A549 (cell line): ENCODE measurements at regions not wholly inside any gene's neighbourhood (a gene's known extent, or its start where the extent isn't known, plus 50 kb on each side); places are given as distances from the start of the nearest gene placed in this dataset.

Experiments used
- CEBPB ChIP-seq, 2 experiments: fragments of >200 bp in 1 of 2; sonication (Bioruptor Twin) in 1 of 2; formaldehyde crosslinking in 1 of 2; IDR thresholded peaks; 2 replicates each; pipeline ENCODE4 v1.6.1; 2012 to 2016
- CTCF ChIP-seq: fragments of >200 bp; sonication (Bioruptor Twin); formaldehyde crosslinking; IDR thresholded peaks from 3 replicates; pipeline ENCODE4 v1.5.1; 2016
- ELK1 ChIP-seq: fragments of 150-350 bp; IDR thresholded peaks from 2 replicates; pipeline ENCODE4 v1.6.1; 2014; ENCODE audit warnings: low read depth, mild to moderate bottlenecking, low read length
- JUNB ChIP-seq: fragments of >200 bp; sonication (Bioruptor Twin); formaldehyde crosslinking; IDR thresholded peaks from 2 replicates; pipeline ENCODE4 v1.6.1; 2016
- POLR2A ChIP-seq: IDR thresholded peaks from 2 replicates; pipeline ENCODE4 v1.6.1; 2012; ENCODE audit warnings: mild to moderate bottlenecking, low read length
- ZSCAN20 ChIP-seq: fragments of 250-450 bp; sonication (Bioruptor Pico); IDR thresholded peaks from 2 replicates; pipeline ENCODE4 v1.8.0; 2022; ENCODE audit warnings: mild to moderate bottlenecking, moderate library complexity

- TF ChIP-seq CTCF (no peak), ELK1 (no peak), JUNB (no peak), CEBPB (IDR thresholded peaks at IDR 0.05) (no peak), POLR2A (no peak), ZSCAN20 (CRISPR knock-in tag) (no peak)
Measured at GRCh38 chr12:91272461-91273063, 89.9 kb upstream of the DCN start.
